Lung microvascular endothelial cell (primary cell): ENCODE measurements at regions not wholly inside any gene's neighbourhood (a gene's known extent, or its start where the extent isn't known, plus 50 kb on each side); places are given as distances from the start of the nearest gene placed in this dataset.
"Not testable (repeated sequence)": the region's sequence is repeated elsewhere in the genome, so short reads cannot be mapped to it uniquely, and the experiment has no call there.

Experiments used
- DNase-seq, 2 donors: peaks; one replicate each; pipeline versions ENCODE4 v3.0.0 to v3.0.0-alpha.2; 2010; ENCODE audit warnings: low read depth in 2 of 2

DNA sequence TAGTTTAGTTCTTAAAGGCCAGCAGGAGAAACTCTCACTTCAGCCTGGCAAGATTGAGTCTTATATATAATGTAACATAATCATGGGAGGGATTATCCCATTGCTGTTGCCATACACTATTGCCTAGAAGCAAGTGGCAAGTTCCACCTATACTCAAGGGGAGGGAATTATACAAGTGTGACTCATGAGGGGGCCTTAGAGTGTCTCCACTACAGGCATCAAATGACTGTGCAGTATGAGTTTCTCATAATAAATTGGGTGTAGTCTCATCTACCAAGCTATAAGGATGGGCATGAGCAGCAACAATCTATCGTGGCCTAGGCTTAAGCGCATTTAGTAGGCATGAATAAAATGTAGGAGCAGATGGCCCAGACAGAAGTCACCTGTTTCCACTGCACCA, 89.1 kb upstream of the C1GALT1C1 start:
- no peak for DNase-seq

DNA sequence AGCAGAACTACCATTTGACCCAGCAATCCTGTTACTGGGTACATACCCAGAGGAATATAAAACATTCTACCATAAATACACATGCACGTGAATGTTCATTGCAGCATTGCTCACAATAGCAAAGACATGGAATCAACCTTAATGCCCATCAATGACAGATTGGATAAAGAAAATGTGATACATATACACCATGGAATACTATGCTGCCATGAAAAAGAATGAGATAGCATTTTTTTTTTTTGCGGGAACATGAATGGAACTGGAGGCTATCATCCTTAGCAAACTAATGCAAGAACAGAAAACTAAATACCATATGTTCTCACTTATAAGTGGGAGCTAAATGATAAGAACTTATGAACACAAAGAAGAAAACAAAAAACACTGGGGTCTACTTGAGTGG, 72.5 kb upstream of the C1GALT1C1 start:
- DNase-seq = not testable (repeated sequence)

DNA sequence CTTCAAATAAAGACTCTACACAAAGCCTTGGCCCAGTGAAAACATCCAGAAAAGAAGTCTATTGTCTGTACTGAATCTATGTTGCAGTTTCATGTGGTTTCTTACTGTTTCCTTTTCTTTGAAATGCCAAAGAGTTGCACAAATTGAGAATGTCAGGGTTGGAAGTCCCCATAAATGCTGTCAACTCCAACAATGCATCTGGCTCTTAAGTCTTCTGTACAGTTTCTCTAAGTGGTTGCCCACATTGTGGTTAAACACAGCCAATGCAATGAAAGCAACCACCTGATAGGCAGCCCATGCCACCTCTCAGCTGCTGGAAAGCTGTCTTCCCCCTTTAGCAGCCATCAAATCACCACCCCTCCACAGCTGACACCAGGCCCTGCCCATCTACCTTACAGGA, 67.2 kb upstream of the C1GALT1C1 start:
- DNase-seq = no peak

DNA sequence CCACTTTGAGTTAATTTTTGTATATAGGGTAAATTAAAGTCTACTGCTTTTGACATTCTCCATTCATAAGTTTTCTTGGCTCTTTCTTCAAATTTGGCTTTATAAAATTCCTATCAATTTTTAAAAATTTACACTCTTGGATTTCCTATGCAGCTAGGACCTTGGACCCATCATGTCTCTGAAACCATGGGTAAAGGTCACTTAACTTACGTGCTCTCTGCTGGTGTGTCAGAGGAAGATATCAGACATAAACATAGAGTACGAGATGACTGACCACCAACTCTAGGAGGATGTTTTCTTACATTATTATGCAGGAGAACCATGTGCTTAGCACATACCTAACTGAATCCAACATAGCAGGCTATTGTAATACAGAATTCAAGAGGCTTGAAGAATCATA, 62.5 kb upstream of the C1GALT1C1 start:
- no peak for DNase-seq

DNA sequence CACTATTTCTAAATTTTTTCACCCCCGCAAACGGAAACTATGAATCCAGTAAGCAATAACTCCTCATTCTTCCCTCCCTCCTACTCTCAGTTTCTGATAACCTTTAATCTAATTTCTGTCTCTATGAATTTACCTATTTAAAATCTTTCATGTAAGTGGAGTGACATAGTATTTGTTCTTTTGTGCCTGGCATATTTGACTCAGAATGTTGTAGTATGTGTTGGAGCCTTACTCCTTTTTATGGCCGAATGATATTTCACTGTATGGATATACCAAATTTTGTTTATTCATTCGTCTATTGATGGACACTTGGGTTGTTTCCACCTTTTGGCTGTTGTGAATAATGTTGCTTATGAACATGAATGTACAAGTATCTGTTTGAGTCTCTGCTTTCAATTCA, 61.1 kb upstream of the C1GALT1C1 start:
- DNase-seq = no peak

DNA sequence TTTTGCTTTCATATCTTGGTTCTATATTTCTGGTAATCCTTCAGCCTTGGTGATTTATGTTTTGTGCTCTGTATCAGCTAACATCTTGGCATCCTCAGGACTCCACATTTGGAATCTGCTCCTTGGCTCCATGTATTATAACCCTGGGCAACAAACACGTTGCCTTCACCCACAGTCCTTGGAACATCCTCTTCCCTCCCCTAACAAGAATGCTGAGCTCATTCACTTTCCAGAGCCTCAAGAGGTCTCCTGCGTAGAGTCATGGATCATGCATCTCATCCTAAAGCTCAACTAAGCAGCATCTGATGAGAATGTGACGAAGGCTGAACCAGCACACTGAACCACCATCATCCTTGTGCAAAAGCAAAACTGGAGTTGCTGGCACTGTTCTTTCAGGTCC, 60.5 kb upstream of the C1GALT1C1 start:
- no peak for DNase-seq

DNA sequence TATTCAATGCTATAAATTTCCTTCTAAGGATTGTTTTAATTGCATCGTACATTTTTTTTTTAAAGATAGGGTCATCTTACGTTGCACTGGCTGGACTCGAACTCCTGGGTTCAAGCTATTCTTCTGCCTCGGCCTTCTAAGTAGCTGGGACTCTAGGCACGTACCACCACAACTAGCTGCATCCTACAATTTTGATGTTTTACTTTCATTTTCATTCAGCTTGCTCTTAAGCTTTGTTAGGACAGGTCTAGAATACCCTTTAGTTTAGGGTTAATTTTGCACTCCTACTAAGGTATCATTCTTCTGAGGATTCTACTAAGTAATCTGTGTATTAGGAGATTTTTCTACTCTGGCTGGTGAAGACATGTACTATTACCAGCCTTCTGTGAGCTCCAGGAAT, 50.2 kb upstream of the C1GALT1C1 start:
- DNase-seq = no peak
